ENCODE measurements at regions not wholly inside any gene's neighbourhood (a gene's known extent, or its start where the extent isn't known, plus 50 kb on each side); places are given as distances from the start of the nearest gene placed in this dataset.

DNA sequence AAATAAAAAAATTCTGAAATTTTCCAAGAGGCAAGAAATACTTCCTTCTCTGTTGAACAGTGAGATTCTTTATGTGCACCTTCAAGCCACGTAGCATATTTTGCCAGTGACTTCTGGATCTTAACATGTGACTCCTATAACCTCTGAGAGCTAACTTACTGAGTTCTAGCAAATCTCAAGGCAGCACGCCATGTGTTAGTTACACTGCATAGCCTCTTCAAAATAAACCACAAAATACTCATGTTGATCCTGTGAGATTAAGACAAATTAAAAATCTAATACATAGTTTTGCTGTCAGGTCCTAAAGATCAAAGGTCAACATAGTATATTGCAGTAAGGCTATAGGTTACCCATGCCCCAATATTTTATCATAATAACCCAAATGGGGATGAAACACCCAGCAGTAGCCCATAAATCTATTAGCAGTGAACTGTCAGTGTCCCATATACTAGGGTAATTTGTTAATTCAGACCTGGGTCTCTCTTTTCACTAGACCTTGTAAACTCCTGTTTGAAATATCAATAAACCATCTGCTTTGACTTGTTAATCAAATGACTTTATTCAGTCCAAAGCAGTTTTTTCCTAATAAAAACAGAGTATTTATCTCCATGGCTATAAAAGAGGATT, 343.1 kb downstream of the ZFHX3 start:
- Histone ChIP-seq H2AFZ (ENCODE audit: low read depth, low read length, severe bottlenecking) (no peak overlapping the region), H4K20me1 (ENCODE audit: low read depth, low read length) (no peaks in the 10 kb centered on the region), H3K9ac (ENCODE audit: low read length) (no peak overlapping the region), H3K4me2 (ENCODE audit: low read depth, low read length, poor library complexity, severe bottlenecking) (no peak overlapping the region), H3K79me2 (ENCODE audit: insufficient read depth, low read length) (no peaks in the 10 kb centered on the region), H3K36me3 (ENCODE audit: low read length) (no peaks in the 10 kb centered on the region), H3K27me3 (ENCODE audit: low read length) (no peaks in the 10 kb centered on the region), H3K4me3 (ENCODE audit: insufficient read depth, low read length, poor library complexity, severe bottlenecking) (no peak overlapping the region), H3K9me2 (replicated peaks; ENCODE audit: insufficient read depth, low read length) (no peaks in the 10 kb centered on the region), H3K9me3 (ENCODE audit: insufficient read depth, low read length) (no peaks in the 10 kb centered on the region), H3F3A (ENCODE audit: insufficient read depth) (no peaks in the 10 kb centered on the region), H3K27ac (ENCODE audit: low read depth, low read length) (no peak overlapping the region)
- TF ChIP-seq EZH2phosphoT487 (conservative IDR thresholded peaks at IDR 0.05; ENCODE audit: low read length) (no peak), CTCF (IDR thresholded peaks at IDR 0.05; ENCODE audit: insufficient read depth, low read length, poor library complexity, severe bottlenecking) (no peak)

DNA sequence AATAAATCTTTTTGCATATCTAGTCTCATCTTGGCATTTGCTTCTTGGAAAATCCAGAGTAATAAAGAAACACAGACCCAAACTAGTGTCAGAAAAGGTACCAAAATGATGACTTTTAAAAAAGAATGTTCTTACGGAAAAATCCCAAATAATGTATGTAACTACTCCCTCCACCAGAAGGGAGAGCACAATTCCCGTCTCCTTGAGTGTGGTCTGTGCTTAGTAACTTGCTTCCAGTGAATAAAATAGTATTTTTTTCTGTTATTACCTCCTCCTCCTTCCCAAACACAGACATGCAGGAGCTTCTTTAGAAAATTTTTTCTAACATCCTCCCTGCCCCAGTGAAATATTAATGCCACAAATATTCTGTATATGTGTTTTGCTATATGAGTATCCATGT, 358.1 kb downstream of the ZFHX3 start:
- H3K4me2 ChIP-seq (ENCODE audit: low read depth, low read length, poor library complexity, severe bottlenecking) = no peak overlapping the region
- H3F3A ChIP-seq (ENCODE audit: insufficient read depth) = no peaks in the 10 kb centered on the region
- H3K27me3 ChIP-seq (ENCODE audit: low read length) = no peaks in the 10 kb centered on the region
- H3K27ac ChIP-seq (ENCODE audit: low read depth, low read length) = no peak overlapping the region
- H2AFZ ChIP-seq (ENCODE audit: low read depth, low read length, severe bottlenecking) = no peak overlapping the region
- H3K9me2 ChIP-seq (replicated peaks; ENCODE audit: insufficient read depth, low read length) = no peaks in the 10 kb centered on the region
- no peak overlapping the region for H3K4me3 ChIP-seq (ENCODE audit: insufficient read depth, low read length, poor library complexity, severe bottlenecking)
- no peaks in the 10 kb centered on the region for H3K36me3 ChIP-seq (ENCODE audit: low read length)
- no peaks in the 10 kb centered on the region for H3K9me3 ChIP-seq (ENCODE audit: insufficient read depth, low read length)
- no peaks in the 10 kb centered on the region for H4K20me1 ChIP-seq (ENCODE audit: low read depth, low read length)
- TF ChIP-seq EZH2phosphoT487 (conservative IDR thresholded peaks at IDR 0.05; ENCODE audit: low read length) = no peak
- TF ChIP-seq CTCF (IDR thresholded peaks at IDR 0.05; ENCODE audit: insufficient read depth, low read length, poor library complexity, severe bottlenecking) = no peak
- H3K79me2 ChIP-seq (ENCODE audit: insufficient read depth, low read length) = no peaks in the 10 kb centered on the region
- H3K9ac ChIP-seq (ENCODE audit: low read length) = no peak overlapping the region

DNA sequence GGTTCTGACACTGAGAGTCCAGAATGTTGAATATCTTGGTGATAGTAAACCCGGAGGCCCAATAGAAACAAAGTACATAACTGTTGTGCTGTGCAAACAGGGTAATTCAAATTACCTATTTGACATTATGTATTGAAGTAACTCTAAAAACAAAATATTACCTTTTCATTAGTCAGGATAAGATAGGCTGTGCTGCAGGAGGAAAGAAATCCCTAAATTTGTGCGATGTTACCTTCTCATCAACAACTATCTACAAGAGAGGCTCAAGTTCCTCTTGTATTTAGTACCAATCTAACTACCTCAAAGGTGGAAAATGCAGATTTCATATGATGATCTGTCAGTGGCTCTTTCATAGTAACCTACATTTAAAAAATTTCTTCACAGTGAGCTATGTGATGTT, 367.2 kb downstream of the ZFHX3 start:
- TF ChIP-seq EZH2phosphoT487 (conservative IDR thresholded peaks at IDR 0.05; ENCODE audit: low read length) (no peak), CTCF (IDR thresholded peaks at IDR 0.05; ENCODE audit: insufficient read depth, low read length, poor library complexity, severe bottlenecking) (no peak)
- Histone ChIP-seq H3K36me3 (ENCODE audit: low read length) (no peaks in the 10 kb centered on the region), H3K9ac (ENCODE audit: low read length) (no peak overlapping the region), H3K4me2 (ENCODE audit: low read depth, low read length, poor library complexity, severe bottlenecking) (no peak overlapping the region), H3K4me3 (ENCODE audit: insufficient read depth, low read length, poor library complexity, severe bottlenecking) (no peak overlapping the region), H2AFZ (ENCODE audit: low read depth, low read length, severe bottlenecking) (no peak overlapping the region), H3K27me3 (ENCODE audit: low read length) (no peaks in the 10 kb centered on the region), H3K79me2 (ENCODE audit: insufficient read depth, low read length) (no peaks in the 10 kb centered on the region), H3K27ac (ENCODE audit: low read depth, low read length) (no peak overlapping the region), H3F3A (ENCODE audit: insufficient read depth) (no peaks in the 10 kb centered on the region), H4K20me1 (ENCODE audit: low read depth, low read length) (no peaks in the 10 kb centered on the region), H3K9me2 (replicated peaks; ENCODE audit: insufficient read depth, low read length) (no peaks in the 10 kb centered on the region), H3K9me3 (ENCODE audit: insufficient read depth, low read length) (no peaks in the 10 kb centered on the region)
